GM12872 (cell line): ENCODE measurements at regions not wholly inside any gene's neighbourhood (a gene's known extent, or its start where the extent isn't known, plus 50 kb on each side); places are given as distances from the start of the nearest gene placed in this dataset.

Experiments used
- TF ChIP-seq, protein P1 (sequence below): IDR thresholded peaks from 3 replicates; pipeline ENCODE4 v1.5.1; 2011; ENCODE audit warnings: low read depth, mild to moderate bottlenecking, low read length, moderate library complexity; ENCODE audit not compliant: insufficient read depth

- TF ChIP-seq, protein P1, sequence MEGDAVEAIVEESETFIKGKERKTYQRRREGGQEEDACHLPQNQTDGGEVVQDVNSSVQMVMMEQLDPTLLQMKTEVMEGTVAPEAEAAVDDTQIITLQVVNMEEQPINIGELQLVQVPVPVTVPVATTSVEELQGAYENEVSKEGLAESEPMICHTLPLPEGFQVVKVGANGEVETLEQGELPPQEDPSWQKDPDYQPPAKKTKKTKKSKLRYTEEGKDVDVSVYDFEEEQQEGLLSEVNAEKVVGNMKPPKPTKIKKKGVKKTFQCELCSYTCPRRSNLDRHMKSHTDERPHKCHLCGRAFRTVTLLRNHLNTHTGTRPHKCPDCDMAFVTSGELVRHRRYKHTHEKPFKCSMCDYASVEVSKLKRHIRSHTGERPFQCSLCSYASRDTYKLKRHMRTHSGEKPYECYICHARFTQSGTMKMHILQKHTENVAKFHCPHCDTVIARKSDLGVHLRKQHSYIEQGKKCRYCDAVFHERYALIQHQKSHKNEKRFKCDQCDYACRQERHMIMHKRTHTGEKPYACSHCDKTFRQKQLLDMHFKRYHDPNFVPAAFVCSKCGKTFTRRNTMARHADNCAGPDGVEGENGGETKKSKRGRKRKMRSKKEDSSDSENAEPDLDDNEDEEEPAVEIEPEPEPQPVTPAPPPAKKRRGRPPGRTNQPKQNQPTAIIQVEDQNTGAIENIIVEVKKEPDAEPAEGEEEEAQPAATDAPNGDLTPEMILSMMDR: no peak
These were observed 342.0 kb downstream of the TBC1D32 start for GRCh38 chr6:120992257-120992656.

DNA sequence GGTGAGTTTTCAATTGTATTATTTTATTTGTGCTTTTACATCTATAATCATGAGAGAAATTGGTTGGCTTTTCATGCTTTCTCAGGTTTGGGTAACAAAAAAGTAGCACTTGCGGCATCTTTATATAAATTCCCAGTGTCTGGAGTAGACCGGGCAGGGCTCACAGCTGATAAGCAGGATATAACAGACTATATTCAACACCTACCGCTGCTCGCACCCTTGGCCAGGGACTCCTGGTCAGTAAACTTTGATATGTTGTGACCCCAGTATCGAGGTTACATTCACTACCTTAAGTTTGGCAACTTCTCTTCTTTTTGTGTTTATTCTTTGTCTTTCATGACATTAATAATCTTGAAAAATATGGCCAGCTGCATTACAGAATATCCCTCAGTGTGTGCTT lies 343.4 kb downstream of the TBC1D32 start:
- TF ChIP-seq, protein P1: no peak

- TF ChIP-seq, protein P1: no peak
These were observed 352.4 kb downstream of the TBC1D32 start for GRCh38 chr6:120981835-120982234.

DNA sequence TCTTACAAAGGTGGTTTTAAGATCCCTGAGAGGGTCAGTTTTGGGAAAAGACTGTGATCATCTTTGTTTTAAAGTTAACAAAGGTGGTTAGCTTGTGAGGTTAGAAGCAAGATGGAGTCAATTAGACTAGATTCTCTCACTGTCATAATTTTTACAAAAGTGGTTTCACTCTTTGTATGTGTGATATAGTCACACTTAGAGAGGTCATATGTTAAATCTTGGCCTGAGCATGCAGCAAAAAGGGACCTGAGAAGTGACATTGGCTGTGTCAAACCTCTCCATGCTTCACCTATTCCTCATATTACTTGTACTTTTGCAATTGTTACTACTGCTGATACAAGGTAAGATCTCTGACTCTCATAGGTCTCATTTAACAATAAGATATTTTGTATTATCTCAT lies 368.0 kb downstream of the TBC1D32 start:
- TF ChIP-seq, protein P1: no peak

DNA sequence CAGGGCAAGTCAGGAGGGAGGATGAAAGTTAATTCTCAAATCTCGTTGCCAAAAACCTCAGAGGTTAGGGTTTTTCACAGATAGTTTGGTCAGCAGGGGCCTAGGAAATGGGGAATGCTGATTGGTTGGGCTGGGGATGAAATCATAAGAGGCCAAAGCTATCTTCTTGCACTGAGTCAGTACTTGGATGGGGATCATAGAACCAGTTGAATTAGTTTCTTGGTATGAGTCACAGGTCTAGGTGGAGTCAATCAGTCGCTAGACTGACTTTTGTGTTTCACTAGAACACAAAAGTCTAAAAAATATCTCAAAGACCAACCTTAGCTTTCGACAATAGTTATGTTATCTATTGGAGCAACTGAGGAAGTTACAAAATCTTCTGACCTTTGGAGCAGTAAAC lies 368.5 kb downstream of the TBC1D32 start:
- TF ChIP-seq, protein P1: no peak

DNA sequence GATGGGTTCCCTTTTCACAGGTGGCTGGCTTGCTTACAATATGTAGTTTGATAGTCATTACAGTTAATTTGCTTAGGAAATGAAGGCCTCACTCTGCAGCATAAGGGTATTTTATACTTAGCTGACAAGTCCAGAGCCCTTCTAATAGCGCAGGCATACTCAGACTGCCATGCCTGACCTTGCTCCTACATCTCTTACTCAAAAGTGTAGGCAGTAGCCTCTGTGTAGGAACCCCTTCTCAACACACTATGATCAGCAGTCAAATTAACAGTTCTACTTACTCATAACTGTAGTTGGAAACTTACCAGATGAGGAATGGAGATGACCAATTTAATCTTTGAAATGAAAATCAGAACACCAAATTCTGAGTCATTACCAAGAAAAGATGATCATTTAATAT lies 373.5 kb downstream of the TBC1D32 start:
- TF ChIP-seq, protein P1: no peak

DNA sequence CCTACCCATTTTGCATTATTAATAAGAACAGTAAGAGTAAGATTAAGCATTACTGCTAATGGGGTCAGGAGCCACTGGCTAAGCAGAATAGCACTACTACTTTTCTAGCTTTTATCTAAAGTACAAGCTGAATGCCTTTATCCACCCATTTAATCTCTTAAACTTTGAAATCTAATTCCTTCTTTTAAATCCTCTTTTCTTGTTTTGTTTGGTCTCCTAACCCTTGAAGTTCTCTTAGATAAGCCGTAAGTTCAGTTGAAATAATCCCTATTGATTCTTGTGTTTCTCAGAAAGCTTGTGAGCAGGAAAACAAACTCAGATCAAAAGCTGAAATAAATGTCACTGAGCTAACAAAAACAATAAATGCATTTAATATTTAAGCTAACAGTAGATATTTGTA lies 380.2 kb downstream of the TBC1D32 start:
- TF ChIP-seq, protein P1: no peak

DNA sequence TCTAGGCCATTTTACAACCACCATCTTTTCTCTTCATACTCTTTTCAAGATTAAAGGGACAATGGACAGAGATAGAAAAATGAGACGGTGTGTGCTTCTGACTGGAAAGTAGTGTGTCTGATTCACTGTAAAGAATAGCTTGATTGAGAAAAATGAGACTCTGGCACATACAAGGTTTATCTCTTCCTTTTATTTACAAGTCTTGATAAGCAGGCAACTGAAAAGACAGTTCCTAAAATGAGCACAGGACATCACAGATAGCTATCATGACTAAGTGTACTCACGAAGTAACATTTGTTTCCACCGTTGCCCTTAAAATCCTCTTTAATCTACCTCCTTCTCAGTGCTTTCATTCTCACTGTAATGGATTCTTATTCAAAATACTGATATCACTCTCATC lies 383.0 kb downstream of the TBC1D32 start:
- TF ChIP-seq, protein P1: no peak
